ENCODE measurements at regions not wholly inside any gene's neighbourhood (a gene's known extent, or its start where the extent isn't known, plus 50 kb on each side); places are given as distances from the start of the nearest gene placed in this dataset.
"Not testable (repeated sequence)": the region's sequence is repeated elsewhere in the genome, so short reads cannot be mapped to it uniquely, and the experiment has no call there.

DNA sequence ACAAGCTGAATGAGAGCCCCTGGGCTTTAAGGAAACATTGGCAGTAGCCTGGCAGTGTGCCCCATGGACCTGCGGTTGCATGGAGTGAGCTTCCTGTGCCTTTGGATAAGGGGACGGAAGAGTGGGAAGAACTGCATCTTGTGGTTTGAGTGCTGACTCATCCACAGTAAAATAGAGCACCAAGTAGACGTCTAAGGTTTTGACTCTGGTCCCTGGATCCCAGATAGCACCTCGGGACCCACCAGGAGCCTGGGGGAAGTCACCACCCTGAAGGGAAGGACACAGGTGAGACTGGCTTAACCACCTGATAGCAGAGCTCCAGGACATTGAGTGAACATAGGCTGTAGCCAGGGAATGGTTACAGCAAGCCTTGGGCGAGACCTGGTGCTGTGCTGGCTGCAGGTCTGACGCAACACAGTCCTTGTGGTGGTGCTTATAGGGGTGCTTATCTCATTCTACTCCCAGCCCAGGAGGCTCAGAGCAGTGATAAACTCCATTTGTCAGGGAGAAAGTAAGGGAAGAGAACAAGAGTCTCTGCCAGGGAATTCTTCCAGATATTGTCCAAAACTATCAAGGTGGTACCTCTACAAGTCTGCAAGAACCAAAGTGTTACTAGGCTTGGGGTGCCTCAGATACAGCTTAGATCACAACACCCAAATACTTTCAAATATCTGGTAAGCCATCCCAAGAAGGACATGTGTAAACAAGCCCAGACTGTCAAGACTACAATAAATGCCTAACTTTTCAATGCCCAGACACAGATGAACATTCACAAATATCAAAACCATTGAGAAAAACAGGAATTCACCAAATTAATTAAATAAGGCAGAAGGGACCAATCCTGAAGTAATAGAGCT lies 123.6 kb upstream of the TET2 start:
- FAIRE-seq (no peak), DNase-seq (ENCODE audit: low spot score in 2 of 2) (no peak)

DNA sequence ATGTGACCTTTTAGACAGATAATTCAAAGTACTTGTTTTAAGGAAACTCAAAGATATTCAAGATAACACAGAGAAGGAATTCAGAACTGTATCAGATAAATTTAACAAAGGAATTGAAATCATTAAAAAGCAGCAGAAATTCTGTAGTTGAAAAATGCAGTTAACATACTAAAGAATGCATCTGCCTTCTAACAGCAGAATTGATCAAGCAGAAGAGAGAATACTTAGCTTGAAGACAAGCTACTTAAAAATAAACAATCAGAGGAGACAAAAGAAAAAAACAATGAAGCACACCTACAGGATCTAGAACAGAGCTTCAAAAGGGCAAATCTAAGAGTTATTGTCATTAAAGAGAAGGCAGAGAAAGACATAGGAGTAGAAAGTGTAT lies 123.0 kb upstream of the TET2 start:
- FAIRE-seq (no peak), DNase-seq (ENCODE audit: low spot score in 2 of 2) (no peak)

DNA sequence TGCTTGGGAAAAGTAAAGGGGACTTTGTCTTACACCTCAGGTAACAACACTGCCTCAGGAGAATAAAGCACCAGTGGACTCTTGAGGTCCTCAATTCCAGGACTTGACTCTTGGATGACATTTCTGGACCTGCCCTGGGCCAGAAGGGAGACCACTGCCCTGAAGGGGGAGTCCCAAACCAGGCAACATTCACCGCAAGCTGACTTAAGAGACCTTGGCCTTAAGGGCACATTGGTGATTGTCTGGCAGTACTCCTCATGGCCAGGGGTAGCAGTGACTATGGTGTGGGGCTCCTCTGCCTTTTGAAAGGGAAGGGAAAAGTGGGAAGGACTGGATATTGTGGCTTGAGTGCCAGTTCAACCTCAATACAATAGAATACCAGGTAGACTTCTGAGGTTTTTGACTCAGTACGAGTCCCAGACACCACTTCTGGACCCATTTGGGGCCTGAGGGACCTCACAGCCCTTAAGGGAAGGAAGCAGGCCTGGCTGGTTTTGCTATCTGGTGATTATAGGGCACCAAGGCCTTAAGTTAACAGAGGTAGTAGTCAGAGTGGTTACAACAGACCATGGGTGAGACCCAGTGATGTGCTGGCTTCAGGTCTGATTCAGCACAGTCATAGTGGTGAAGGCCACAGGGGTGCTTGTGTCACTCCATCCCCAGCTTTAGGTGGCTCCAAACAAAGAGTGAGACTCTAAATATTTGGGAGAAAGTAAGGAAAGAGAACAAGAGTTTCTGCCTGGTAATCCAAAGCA lies 121.2 kb upstream of the TET2 start:
- no peak for FAIRE-seq
- DNase-seq (ENCODE audit: low spot score in 2 of 2), result no peak

DNA sequence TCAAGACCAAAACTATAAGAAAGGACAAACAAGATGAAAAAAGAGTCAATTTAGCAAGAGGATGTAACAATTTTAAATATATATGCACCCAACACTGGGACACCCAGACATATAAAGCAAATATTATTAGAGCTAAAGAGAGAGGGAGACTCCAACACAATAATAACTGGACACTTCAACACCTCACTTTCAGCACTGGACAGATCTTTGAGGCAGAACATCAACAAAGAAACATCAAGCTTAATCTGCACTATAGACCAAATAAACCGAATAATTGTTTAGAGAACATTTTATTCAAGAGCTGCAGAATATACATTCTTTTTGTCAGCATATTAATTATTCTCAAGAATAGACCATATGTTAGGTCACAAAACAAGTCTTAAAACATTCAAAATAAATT lies 109.7 kb upstream of the TET2 start:
- no peak for FAIRE-seq

DNA sequence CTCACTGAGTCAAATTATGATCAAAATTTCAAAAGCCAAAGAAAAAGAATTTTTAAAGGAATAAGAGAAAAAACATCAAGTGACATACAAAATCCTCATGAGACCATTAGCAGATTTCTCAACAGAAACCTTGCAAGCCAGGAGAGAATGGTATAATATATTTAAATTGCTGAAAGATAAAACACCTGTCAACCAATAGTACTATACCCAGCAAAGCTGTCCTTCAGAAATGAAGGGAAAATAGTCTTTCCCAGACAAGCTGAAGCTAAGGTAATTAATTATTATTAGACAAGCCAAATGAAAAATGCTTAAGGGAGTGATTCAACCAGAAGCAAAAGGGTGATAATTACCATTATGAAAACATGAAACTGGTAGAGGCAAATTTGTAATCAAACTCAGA lies 104.2 kb upstream of the TET2 start:
- DNase-seq (ENCODE audit: low spot score in 2 of 2) (no peak), FAIRE-seq (no peak)

More for the DNA sequence above, 109.7 kb upstream of the TET2 start:
- no peak for DNase-seq (ENCODE audit: low spot score in 2 of 2)

DNA sequence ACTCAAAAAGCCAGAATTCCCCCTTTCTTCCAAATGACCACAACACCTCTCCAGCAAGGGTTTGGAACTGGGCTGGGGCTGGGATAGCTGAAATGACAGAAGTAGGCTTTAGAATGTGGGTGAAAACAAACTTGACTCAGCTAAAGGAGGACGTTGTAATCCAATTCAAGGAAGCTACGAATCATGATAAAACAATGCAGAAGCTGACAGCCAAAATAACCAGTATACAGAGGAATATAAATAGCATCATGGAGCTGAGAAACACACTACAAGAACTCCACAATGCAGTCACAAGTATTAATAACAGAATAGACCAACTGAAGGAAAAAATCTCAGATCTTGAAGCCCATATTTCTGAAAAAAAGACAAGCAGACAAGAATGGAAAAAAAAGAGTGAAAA lies 95.8 kb upstream of the TET2 start:
- no peak for DNase-seq (ENCODE audit: low spot score in 2 of 2)
- no peak for FAIRE-seq

DNA sequence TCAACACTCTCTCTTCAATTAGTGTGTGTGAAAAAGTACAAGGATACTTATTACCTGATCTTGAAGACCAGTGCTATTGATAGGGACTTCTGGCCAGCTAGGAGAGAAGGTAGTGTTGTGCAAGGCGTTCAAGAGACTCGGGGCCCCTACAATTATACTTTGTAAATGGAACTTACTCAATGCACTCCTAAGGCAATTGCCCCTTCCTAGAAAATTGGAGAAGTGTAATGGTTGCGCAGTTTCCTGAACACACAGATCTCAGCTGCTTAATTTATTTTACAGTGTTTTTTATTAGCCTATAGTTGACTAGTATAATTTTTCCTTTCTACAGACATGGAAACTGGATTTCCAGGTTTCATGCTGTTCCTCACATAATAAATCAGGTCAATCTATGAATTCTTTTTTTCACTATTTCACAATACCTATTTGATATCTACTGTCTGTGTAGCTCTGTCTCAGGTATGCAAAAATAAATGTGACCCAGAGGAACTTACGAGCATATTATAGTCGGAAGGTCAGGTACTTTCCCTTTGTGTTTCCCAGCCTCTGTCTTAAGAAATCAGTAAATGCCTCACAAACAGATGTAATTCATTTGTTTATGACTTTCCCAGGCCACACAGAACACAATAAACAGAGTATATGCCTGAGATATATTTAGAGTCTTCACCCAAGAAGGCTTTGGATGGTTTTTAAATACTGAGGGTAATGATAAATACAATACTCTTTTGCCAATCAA lies 89.1 kb upstream of the TET2 start:
- DNase-seq (ENCODE audit: low spot score in 2 of 2) (no peak), FAIRE-seq (no peak)

DNA sequence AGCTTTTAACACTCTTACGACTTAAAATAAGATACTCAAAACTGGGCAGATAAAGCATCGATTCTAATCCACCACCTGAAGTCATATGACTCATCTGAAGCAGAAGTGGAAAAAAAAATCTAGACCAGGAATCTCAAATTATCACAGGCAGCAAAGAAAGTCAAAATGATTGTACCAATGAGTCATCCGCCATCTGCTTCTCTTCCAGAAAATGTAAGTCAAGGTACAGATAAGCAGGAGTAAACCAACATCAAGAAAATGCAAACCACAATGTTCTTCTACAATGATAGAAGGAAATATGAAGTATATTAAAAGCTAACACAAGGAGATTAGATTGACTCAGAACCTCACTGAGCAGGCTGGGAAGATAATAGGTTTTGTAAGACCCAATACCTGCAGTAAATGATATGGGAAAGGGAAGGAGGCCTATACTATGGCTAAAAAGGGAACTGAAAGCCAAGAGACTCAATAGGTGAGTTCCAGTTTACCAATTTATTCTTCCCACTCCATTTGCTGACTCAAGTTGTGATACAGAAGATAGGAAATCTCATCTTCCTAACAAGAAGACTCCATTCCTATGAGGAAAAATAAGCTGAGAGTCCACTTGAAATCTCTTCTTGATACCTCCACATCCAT lies 88.4 kb upstream of the TET2 start:
- DNase-seq (ENCODE audit: low spot score in 2 of 2) (no peak), FAIRE-seq (no peak)

DNA sequence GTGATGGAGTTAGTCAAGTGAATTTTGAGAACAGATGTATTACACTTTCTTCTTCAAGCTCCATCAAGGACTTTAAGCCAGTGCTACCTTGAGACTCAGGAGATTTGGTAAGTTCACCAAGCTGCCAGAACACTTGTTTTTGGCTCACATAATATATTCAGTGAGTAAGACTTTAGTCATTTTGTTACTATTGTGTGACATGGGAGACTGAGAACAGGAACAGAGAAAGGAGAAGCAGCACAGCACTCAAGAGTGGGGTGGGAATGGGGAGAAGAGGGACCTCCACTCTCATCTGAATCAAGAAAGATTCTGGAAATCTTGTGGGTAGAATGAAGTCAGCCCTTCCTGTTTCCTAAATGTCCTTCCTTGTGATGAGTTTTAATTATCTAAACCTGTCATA lies 87.3 kb upstream of the TET2 start:
- FAIRE-seq (no peak), DNase-seq (ENCODE audit: low spot score in 2 of 2) (no peak)

DNA sequence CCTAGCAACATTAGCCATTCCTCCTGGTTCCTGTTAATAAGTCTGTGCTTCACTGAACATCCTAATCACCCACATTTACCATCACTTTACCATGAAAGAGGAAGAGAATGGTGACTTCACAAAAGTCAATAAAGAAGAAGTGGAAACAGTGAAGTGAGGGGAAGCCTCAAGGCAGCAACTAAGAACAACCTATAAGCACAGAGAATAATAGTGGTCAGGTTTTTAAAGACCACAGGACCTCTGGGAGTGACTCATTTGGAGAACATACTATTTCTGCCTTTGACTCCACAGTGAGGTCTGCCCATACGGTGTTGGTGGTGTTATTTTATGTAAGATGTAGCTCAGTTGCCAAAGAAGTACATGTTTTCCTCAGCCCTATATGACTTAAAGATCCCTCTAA lies 86.0 kb upstream of the TET2 start:
- no peak for FAIRE-seq
- DNase-seq (ENCODE audit: low spot score in 2 of 2), result no peak

DNA sequence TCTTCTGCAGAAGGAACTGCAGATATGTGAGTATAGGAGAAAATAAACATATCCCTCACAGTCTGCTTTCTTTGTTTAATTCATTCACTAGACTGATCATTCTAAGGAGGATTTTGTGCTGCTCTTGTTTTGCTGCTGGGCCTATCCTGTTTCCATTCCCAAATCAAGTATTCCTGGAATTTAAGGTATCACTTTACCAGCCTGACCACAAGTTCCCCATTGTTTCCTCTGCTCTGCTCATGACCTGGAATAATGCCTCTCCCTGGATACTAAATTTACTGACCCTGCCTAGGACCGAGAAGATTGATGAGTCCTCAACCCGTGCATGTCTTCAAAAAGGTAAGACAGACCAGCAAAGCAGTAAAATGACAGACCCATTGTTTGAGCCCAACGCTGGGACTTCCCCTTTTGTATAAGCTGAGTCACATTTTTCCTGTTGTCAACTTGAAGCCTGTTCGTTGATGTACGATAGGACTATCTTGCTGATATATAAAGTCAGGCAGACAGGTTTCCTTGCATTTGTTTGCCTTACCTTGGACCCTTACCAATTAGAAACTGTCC lies 85.5 kb upstream of the TET2 start:
- DNase-seq (ENCODE audit: low spot score in 2 of 2) (no peak), FAIRE-seq (no peak)

DNA sequence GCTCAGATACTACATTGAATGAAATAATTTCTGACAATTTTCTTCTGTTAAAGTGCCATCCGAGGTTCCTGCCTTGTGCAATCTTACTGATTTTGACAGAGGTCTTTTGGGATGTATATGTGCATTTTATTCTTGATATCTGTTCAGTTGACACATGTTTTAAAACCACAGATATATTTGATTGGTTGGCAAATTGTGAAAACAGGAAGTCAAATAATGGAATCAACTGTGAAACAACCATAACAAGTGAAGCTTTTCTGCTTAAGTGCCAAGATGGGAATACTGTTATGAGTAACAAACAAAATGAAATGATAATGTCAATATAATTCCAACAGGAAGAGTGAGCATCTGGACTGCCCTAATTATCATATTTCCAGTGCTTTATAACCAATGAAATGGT lies 84.9 kb upstream of the TET2 start:
- FAIRE-seq (no peak), DNase-seq (ENCODE audit: low spot score in 2 of 2) (no peak)

DNA sequence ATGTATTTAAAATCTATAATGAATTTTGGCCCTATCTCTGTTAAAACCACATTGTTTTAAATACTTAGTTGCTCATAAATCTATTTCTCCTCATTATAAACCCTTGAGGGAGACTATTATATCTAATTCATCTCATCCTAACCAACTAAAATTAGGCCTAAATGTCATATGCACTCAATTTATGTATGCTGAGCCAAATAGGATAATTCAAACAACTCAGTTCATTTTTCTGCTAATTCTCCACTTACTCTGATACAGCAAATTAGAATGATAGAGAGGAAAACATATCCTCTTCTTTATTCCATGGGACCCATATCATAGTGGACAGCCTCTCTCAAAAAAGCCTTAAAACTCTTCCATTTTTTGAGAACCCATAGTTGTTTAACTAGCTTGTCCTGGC lies 80.3 kb upstream of the TET2 start:
- no peak for FAIRE-seq
- DNase-seq (ENCODE audit: low spot score in 2 of 2), result no peak

DNA sequence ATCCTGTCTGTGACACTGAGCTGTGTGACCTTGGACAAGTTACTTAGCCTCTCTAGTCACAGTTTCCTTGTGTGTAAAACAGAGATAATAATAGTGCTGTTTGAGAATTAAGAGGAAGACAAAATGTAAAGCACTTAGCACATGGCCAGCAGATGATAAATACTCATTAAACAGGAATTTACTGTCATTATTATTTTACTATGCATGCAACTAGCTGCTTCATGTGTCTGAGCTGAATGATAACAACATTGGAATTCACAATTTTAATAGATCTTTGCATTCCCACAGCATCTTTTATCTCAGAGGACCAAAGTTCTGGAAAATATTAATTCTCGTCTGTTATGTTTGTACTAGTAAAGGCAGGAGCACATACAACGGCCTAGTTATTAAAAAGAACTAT lies 79.2 kb upstream of the TET2 start:
- DNase-seq (ENCODE audit: low spot score in 2 of 2), result no peak
- no peak for FAIRE-seq

DNA sequence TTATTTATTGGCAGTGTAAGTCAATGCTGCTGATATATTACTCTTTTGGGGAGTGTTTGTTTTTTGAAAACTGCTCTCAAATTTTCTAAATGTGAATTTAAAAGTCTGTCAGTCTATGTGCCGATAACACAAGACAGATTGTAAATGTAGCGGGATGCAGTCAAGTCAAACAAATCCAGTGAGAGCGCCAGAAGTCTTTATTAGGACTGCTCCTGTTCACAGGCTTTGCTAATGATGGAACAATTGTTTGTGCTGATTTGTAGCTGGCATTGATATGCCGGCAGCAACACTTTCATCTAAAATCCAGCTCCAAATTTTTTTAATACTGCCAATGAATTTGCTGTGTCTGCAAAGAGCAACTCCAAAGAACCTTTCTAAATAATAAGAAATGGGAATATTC lies 78.7 kb upstream of the TET2 start:
- no peak for DNase-seq (ENCODE audit: low spot score in 2 of 2)
- no peak for FAIRE-seq

DNA sequence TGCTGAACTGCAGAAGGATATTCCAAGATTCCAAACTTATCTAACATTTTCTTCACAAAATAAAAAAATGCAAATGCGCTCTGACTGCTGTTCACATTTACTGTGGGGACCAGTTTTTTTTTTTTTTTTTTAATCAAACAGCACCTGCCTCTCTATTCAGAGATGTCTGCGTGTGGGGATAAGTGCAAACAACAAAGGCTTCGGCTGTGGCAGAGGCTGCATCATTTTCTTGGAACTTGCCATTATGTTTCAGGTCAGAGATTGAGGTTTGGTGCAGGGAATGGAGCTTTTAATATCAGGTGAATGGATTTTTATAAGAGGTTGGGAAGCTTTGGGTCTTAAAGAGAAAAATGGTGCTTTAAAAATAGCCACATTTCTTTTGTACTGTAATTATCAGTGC lies 78.2 kb upstream of the TET2 start:
- FAIRE-seq (no peak), DNase-seq (ENCODE audit: low spot score in 2 of 2) (no peak)

DNA sequence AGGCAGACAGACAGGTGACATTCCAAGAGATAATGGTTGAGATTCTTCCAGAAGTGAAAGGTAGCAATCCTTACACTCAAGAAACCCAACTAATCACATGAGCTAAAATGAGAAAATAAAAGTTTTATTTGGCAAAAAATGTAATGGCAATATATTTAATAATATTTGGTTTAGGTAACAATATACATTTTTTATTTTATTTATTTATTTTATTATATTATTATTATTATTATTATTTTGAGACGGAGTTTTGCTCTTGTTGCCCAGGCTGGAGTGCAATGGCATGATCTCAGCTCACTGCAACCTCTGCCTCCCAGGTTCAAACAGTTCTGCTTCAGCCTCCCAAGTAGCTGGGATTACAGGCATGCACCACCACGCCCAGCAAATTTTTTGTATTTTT lies 74.6 kb upstream of the TET2 start:
- not testable (repeated sequence) for FAIRE-seq; DNase-seq (ENCODE audit: low spot score in 2 of 2)

DNA sequence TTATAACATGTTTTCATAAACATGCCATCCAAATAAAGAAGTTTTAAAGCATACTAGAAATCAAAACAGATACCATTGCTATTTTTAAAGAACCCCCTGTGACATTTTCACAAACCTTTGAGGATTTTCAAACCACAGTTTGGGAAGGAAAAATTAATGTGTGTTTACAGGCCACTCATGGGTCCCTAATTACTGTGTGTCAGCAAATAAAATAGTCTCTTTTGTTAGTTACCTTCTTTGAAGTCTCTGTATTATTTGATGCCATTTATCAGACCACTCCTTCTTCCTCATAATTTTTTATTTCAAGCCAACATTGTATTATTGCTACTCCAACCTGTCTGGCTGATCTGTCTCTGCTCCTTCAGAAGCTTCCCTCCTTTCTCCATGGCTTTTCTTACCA lies 72.6 kb upstream of the TET2 start:
- DNase-seq (ENCODE audit: low spot score in 2 of 2), result no peak
- FAIRE-seq, result no peak

DNA sequence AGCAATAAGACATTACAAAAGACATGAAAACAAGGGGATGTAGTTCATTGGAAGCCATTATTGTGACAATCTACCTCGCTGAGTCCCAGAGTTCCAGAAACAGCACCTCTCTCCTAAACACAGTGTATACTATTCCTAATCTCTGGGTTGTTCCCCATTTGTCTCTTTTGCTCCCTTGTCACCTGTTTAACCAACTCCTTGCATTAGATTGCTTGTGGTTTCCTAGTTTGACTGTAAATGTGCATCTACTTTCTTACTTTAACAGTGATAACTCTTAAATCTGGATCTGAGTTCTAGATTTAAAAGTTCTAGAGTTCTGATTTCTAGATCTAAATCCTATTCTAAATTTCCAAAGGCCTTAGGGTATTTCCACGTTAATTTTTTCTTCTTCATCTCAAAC lies 71.6 kb upstream of the TET2 start:
- DNase-seq (ENCODE audit: low spot score in 2 of 2) (no peak), FAIRE-seq (no peak)

DNA sequence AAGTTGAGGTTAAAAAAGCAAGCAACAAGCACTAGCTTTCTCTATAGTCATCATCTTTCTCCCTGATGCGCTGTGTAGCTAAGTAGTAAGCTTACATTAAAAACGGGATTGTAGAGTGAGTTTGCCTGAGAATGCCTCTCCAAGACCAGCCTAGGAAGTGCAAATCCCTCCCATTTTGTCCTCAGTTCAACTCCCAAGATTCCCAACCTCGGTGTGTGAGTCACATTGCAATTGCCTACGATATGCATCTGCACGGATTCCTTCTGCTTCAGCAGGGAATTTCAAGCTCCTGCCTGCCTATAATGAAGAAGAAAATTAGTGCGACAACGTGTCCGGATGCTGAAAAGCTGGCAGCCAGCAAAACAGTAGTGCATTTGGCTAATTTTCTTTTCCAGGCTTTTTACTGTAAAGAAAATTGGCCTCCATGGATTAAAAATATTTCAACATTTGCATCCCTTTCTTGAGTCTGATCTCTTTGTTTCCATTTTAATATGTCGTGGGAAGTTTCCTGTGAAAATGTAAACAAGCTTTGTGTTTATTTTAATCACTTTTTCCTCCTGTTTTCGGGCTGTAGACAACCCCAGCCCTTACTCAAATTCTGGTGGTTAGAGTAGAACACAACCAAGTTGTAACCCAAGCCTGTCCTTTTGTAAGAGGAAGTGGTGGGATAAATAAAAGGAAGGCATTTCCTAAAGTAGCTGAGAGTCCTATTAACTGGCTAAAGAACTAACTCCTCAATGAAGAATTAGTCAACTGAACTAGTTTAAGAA lies 58.4 kb upstream of the TET2 start:
- DNase-seq (ENCODE audit: low spot score in 2 of 2) (peak in 1 of 2 donors; percentile 8), FAIRE-seq (no peak)

Data from frontal cortex (tissue), 3 donors.